Spinal cord (tissue), 9 donors: ENCODE measurements at regions not wholly inside any gene's neighbourhood (a gene's known extent, or its start where the extent isn't known, plus 50 kb on each side); places are given as distances from the start of the nearest gene placed in this dataset.
A peak's percentile ranks its signal among the peaks of the same experiment; 100 is the strongest.

Experiments
- DNase-seq, 6 donors: peaks; one replicate each; pipeline versions ENCODE4 v3.0.0 to v3.0.0-alpha.2; 2013 to 2015; ENCODE audit warnings: low spot score in 6 of 6, low read depth in 4 of 6
- H3K27ac ChIP-seq: one replicate; pipeline ENCODE4 v1.5.1; 2013; ENCODE audit warnings: low read depth, low read length, control low read depth
- H3K27me3 ChIP-seq: one replicate; pipeline ENCODE4 v1.6.1; 2013; ENCODE audit warnings: low read length; ENCODE audit not compliant: control insufficient read depth, insufficient read depth
- H3K36me3 ChIP-seq: one replicate; pipeline ENCODE4 v1.6.1; 2013; ENCODE audit warnings: low read length; ENCODE audit not compliant: control insufficient read depth, insufficient read depth
- H3K4me1 ChIP-seq: one replicate; pipeline ENCODE4 v1.6.1; 2013; ENCODE audit warnings: low read length; ENCODE audit not compliant: control insufficient read depth, insufficient read depth
- H3K4me3 ChIP-seq: one replicate; pipeline ENCODE4 v1.5.1; 2013; ENCODE audit warnings: low read depth, low read length, control low read depth
- H3K9me3 ChIP-seq: one replicate; pipeline ENCODE4 v1.6.1; 2013; ENCODE audit warnings: low read length; ENCODE audit not compliant: control insufficient read depth, insufficient read depth
- WGBS: methylation state at CpG from one replicate; pipeline ENCODE4 v1.1.5; 2013; ENCODE audit warnings: missing lambda C conversion rate; ENCODE audit not compliant: insufficient coverage; 5-methylcytosine and 5-hydroxymethylcytosine counted together
- donor health status: healthy.

GRCh38 chr15:53367740-53368139 is 391.7 kb downstream of the WDR72 start:
- H3K4me1 ChIP-seq: no peaks in the 10 kb centered on the region
- no peak overlapping the region for H3K4me3 ChIP-seq
- WGBS: no CpG with 5 or more reads among the region's 1 CpG
- no peaks in the 10 kb centered on the region for H3K9me3 ChIP-seq
- no peaks in the 10 kb centered on the region for H3K27me3 ChIP-seq
- no peaks in the 10 kb centered on the region for H3K36me3 ChIP-seq
- DNase-seq: no peak
- H3K27ac ChIP-seq: no peak overlapping the region

GRCh38 chr15:53360881-53361280 is 398.6 kb downstream of the WDR72 start:
- H3K27me3 ChIP-seq: no peaks in the 10 kb centered on the region
- 71% methylated on average over 1 of the region's 4 CpGs for WGBS
- H3K27ac ChIP-seq: no peak overlapping the region
- no peaks in the 10 kb centered on the region for H3K36me3 ChIP-seq
- no peaks in the 10 kb centered on the region for H3K4me1 ChIP-seq
- DNase-seq: peak in 1 of 6 donors; percentile 13
- no peak overlapping the region for H3K4me3 ChIP-seq
- no peaks in the 10 kb centered on the region for H3K9me3 ChIP-seq

- no peaks in the 10 kb centered on the region for H3K9me3 ChIP-seq
- no peaks in the 10 kb centered on the region for H3K27me3 ChIP-seq
- no peaks in the 10 kb centered on the region for H3K36me3 ChIP-seq
- no peak for DNase-seq
- no peak overlapping the region for H3K27ac ChIP-seq
- no peaks in the 10 kb centered on the region for H3K4me1 ChIP-seq
- WGBS: 92% methylated on average over 2 of the region's 2 CpGs
- no peak overlapping the region for H3K4me3 ChIP-seq
These were observed 400.4 kb downstream of the WDR72 start for GRCh38 chr15:53359038-53359437.

GRCh38 chr15:53354874-53355273 is 404.6 kb downstream of the WDR72 start:
- no peaks in the 10 kb centered on the region for H3K27me3 ChIP-seq
- H3K4me3 ChIP-seq: no peak overlapping the region
- no peak for DNase-seq
- H3K9me3 ChIP-seq: no peaks in the 10 kb centered on the region
- no peaks in the 10 kb centered on the region for H3K36me3 ChIP-seq
- no peak overlapping the region for H3K27ac ChIP-seq
- no peaks in the 10 kb centered on the region for H3K4me1 ChIP-seq

- no peak for DNase-seq
- 87% methylated on average over 2 of the region's 3 CpGs for WGBS
- Histone ChIP-seq H3K27ac (no peak overlapping the region), H3K4me3 (no peak overlapping the region), H3K4me1 (no peaks in the 10 kb centered on the region), H3K36me3 (no peaks in the 10 kb centered on the region), H3K9me3 (no peaks in the 10 kb centered on the region), H3K27me3 (no peaks in the 10 kb centered on the region)
These were observed 408.1 kb downstream of the WDR72 start for GRCh38 chr15:53351373-53351772.

- H3K27me3 ChIP-seq: no peaks in the 10 kb centered on the region
- no peak for DNase-seq
- 83% methylated on average over 1 of the region's 3 CpGs for WGBS
- no peaks in the 10 kb centered on the region for H3K9me3 ChIP-seq
- no peaks in the 10 kb centered on the region for H3K36me3 ChIP-seq
- H3K4me3 ChIP-seq: no peak overlapping the region
- no peak overlapping the region for H3K27ac ChIP-seq
- no peaks in the 10 kb centered on the region for H3K4me1 ChIP-seq
These were observed 412.9 kb downstream of the WDR72 start for GRCh38 chr15:53346583-53346982.

GRCh38 chr15:53331328-53332190 is 427.9 kb downstream of the WDR72 start:
- 86% methylated on average over 1 of the region's 3 CpGs for WGBS
- Histone ChIP-seq H3K27me3 (no peaks in the 10 kb centered on the region), H3K4me1 (no peaks in the 10 kb centered on the region)

GRCh38 chr15:53328341-53328740 is 431.1 kb downstream of the WDR72 start:
- no CpG with 5 or more reads among the region's 1 CpG for WGBS
- H3K4me3 ChIP-seq: no peak overlapping the region
- DNase-seq: no peak
- H3K4me1 ChIP-seq: peaks cover 3% of the 10 kb centered on the region
- H3K27me3 ChIP-seq: no peaks in the 10 kb centered on the region
- no peaks in the 10 kb centered on the region for H3K9me3 ChIP-seq
- no peak overlapping the region for H3K27ac ChIP-seq
- H3K36me3 ChIP-seq: no peaks in the 10 kb centered on the region

More at GRCh38 chr15:53331328-53332190, 427.9 kb downstream of the WDR72 start:
- Histone ChIP-seq H3K4me3 (no peak overlapping the region), H3K36me3 (no peaks in the 10 kb centered on the region), H3K9me3 (no peaks in the 10 kb centered on the region), H3K27ac (no peak overlapping the region)
- DNase-seq: no peak

GRCh38 chr15:53324061-53324460 is 435.4 kb downstream of the WDR72 start:
- no peaks in the 10 kb centered on the region for H3K9me3 ChIP-seq
- DNase-seq: peak in 5 of 6 donors; percentile 59 to 85 (median 62)
- peak overlapping the region; percentile 42 for H3K27ac ChIP-seq
- H3K36me3 ChIP-seq: no peaks in the 10 kb centered on the region
- no peaks in the 10 kb centered on the region for H3K27me3 ChIP-seq
- H3K4me1 ChIP-seq: peaks cover 3% of the 10 kb centered on the region
- no peak overlapping the region for H3K4me3 ChIP-seq
- WGBS: 12% methylated on average over 2 of the region's 7 CpGs

- Histone ChIP-seq H3K27ac (no peak overlapping the region), H3K9me3 (no peaks in the 10 kb centered on the region), H3K4me1 (peaks cover 3% of the 10 kb centered on the region), H3K27me3 (no peaks in the 10 kb centered on the region), H3K4me3 (no peak overlapping the region), H3K36me3 (no peaks in the 10 kb centered on the region)
- peak in 2 of 6 donors; percentile 17 to 47 for DNase-seq
- 0% methylated on average over 1 of the region's 3 CpGs for WGBS
These were observed 436.3 kb downstream of the WDR72 start for GRCh38 chr15:53323191-53323590.
